DOHH2 (cell line): ENCODE measurements at regions not wholly inside any gene's neighbourhood (a gene's known extent, or its start where the extent isn't known, plus 50 kb on each side); places are given as distances from the start of the nearest gene placed in this dataset.

Experiments used
- H3F3A ChIP-seq: fragments of 200-600 bp; sonication (generic), shearing (Covaris generic); 2 replicates; pipeline ENCODE4 v1.6.0; 2016; ENCODE audit warnings: antibody characterized with exemption, mild to moderate bottlenecking; ENCODE audit not compliant: control insufficient read depth, insufficient read depth
- H3K27ac ChIP-seq: fragments of 200-600 bp; sonication (generic); 2 replicates; pipeline ENCODE4 v1.5.1; 2014; ENCODE audit warnings: low read depth, mild to moderate bottlenecking, low read length, moderate library complexity
- H3K27me3 ChIP-seq: fragments of 200-600 bp; sonication (generic); 2 replicates; pipeline ENCODE4 v1.6.1; 2014; ENCODE audit warnings: mild to moderate bottlenecking, low read length, mixed read lengths; ENCODE audit not compliant: control insufficient read depth
- H3K36me3 ChIP-seq: fragments of 200-600 bp; sonication (generic); 2 replicates; pipeline ENCODE4 v1.6.1; 2014; ENCODE audit warnings: mild to moderate bottlenecking, low read length, moderate library complexity, mixed read lengths; ENCODE audit not compliant: control insufficient read depth
- H3K4me1 ChIP-seq: fragments of 200-600 bp; sonication (generic); 2 replicates; pipeline ENCODE4 v1.6.1; 2014; ENCODE audit warnings: mild to moderate bottlenecking, low read length, mixed read lengths; ENCODE audit not compliant: control insufficient read depth
- H3K4me2 ChIP-seq: fragments of 200-600 bp; sonication (generic); 2 replicates; pipeline ENCODE4 v1.6.0; 2014; ENCODE audit warnings: mild to moderate bottlenecking, low read length, moderate library complexity
- H3K4me3 ChIP-seq: fragments of 200-600 bp; sonication (generic); 2 replicates; pipeline ENCODE4 v1.5.1; 2014; ENCODE audit warnings: mild to moderate bottlenecking, low read length, mixed read lengths
- H3K79me2 ChIP-seq: fragments of 200-600 bp; sonication (generic); 2 replicates; pipeline ENCODE4 v1.6.1; 2014; ENCODE audit warnings: mild to moderate bottlenecking, low read length, mixed read lengths; ENCODE audit not compliant: control insufficient read depth
- H3K9me2 ChIP-seq: fragments of 200-600 bp; sonication (generic); replicated peaks from 2 replicates; pipeline ENCODE4 v1.6.1; 2014; ENCODE audit warnings: mild to moderate bottlenecking, low read length, mixed read lengths; ENCODE audit not compliant: control insufficient read depth
- H3K9me3 ChIP-seq: fragments of 200-600 bp; sonication (generic); 2 replicates; pipeline ENCODE4 v1.6.1; 2014; ENCODE audit warnings: antibody characterized with exemption, low read length, mixed read lengths; ENCODE audit not compliant: control insufficient read depth, insufficient read depth
- H4K20me1 ChIP-seq: fragments of 200-600 bp; sonication (generic); 2 replicates; pipeline ENCODE4 v1.6.0; 2014; ENCODE audit warnings: low read depth, mild to moderate bottlenecking, antibody characterized with exemption, low read length, moderate library complexity; ENCODE audit not compliant: control insufficient read depth, insufficient read depth
- EZH2phosphoT487 ChIP-seq: fragments of 200-600 bp; sonication (generic); IDR thresholded peaks from 2 replicates; pipeline ENCODE4 v1.6.1; 2017; ENCODE audit warnings: borderline replicate concordance, mild to moderate bottlenecking, antibody characterized with exemption, low read length, moderate library complexity, mixed read lengths
- TF ChIP-seq, protein P1 (sequence below): fragments of 200-600 bp; sonication (generic); IDR thresholded peaks from one replicate; pipeline ENCODE4 v1.5.1; 2014; ENCODE audit warnings: antibody characterized with exemption, mild to moderate bottlenecking, low read depth, low read length; ENCODE audit not compliant: poor library complexity, severe bottlenecking

DNA sequence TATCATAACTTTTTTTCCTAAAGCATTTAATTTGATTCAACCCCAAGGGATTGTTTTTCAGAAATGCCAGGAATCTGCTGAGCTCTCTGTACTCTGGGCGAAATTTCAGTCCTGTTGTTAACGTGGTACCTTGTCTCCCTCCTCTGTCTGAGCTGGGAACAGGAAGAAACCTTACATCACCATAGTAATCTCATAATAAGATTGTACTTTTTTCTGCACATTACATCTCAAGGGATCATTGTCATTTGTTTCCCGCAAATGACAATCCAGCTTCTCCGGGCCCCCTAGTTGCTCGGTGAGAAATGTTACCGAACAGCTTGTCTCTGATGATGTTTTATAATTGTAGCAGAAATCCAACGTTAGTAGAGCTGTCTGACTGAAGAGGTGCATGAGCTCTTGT is 152.7 kb upstream of the ERCC4 start:
- Histone ChIP-seq H3K4me3 (no peak overlapping the region), H3K9me3 (no peaks in the 10 kb centered on the region), H3K9me2 (no peaks in the 10 kb centered on the region), H3F3A (no peaks in the 10 kb centered on the region), H3K4me1 (peaks cover 9% of the 10 kb centered on the region), H4K20me1 (no peaks in the 10 kb centered on the region), H3K79me2 (no peaks in the 10 kb centered on the region), H3K27ac (no peak overlapping the region), H3K4me2 (no peak overlapping the region), H3K36me3 (no peaks in the 10 kb centered on the region), H3K27me3 (no peaks in the 10 kb centered on the region)
- TF ChIP-seq, protein P1, sequence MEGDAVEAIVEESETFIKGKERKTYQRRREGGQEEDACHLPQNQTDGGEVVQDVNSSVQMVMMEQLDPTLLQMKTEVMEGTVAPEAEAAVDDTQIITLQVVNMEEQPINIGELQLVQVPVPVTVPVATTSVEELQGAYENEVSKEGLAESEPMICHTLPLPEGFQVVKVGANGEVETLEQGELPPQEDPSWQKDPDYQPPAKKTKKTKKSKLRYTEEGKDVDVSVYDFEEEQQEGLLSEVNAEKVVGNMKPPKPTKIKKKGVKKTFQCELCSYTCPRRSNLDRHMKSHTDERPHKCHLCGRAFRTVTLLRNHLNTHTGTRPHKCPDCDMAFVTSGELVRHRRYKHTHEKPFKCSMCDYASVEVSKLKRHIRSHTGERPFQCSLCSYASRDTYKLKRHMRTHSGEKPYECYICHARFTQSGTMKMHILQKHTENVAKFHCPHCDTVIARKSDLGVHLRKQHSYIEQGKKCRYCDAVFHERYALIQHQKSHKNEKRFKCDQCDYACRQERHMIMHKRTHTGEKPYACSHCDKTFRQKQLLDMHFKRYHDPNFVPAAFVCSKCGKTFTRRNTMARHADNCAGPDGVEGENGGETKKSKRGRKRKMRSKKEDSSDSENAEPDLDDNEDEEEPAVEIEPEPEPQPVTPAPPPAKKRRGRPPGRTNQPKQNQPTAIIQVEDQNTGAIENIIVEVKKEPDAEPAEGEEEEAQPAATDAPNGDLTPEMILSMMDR, result no peak
- TF ChIP-seq EZH2phosphoT487, result no peak

DNA sequence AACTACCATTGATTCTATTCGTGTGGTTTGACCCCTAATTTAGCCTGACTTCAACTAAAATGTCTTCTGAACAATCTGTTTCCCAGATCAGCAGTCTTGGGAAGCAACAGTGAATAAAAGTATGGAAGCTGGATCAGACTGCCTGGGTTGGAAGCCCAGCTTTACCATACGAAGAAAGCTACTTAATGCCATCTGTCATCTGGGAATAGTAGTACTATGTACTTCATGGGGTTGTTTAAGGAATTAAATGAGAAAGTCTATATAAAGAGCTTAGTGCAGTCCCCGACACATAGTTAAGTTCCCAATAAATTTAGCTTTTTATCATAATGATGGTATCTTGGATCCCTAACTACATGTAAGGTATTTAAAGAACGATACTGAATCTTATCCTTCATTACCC is 151.5 kb upstream of the ERCC4 start:
- no peaks in the 10 kb centered on the region for H3K79me2 ChIP-seq
- no peak for TF ChIP-seq EZH2phosphoT487
- TF ChIP-seq, protein P1, result no peak
- H3F3A ChIP-seq, result no peaks in the 10 kb centered on the region
- H3K4me1 ChIP-seq, result peaks cover 9% of the 10 kb centered on the region
- H4K20me1 ChIP-seq, result no peaks in the 10 kb centered on the region
- no peak overlapping the region for H3K4me3 ChIP-seq
- H3K27ac ChIP-seq, result no peak overlapping the region
- H3K4me2 ChIP-seq, result no peak overlapping the region
- no peaks in the 10 kb centered on the region for H3K36me3 ChIP-seq
- no peaks in the 10 kb centered on the region for H3K9me2 ChIP-seq
- no peaks in the 10 kb centered on the region for H3K9me3 ChIP-seq
- no peaks in the 10 kb centered on the region for H3K27me3 ChIP-seq

DNA sequence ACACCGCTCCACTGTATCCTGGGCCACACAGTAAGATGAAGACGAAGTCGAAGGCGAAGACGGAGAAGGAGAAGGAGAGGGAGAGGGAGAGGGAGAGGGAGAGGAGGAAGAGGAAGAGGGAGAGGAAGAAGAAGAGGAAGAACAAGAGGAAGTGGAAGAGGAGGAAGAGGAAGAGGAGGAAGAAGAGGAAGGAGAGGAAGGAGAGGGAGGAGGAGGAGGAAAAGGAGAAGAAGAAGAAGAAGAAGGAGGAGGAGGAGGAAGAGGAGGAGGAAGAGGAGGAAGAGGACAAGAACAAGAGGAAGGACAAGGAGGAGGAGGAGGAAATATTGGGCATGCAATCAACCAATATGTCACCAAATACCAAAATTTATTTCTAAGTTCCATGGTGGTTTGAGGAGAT is 149.5 kb upstream of the ERCC4 start:
- Histone ChIP-seq H3K79me2 (no peaks in the 10 kb centered on the region), H3K9me2 (no peaks in the 10 kb centered on the region), H3K4me1 (peaks cover 1% of the 10 kb centered on the region), H3K27me3 (no peaks in the 10 kb centered on the region), H3K36me3 (no peaks in the 10 kb centered on the region), H4K20me1 (no peaks in the 10 kb centered on the region), H3K4me2 (no peak overlapping the region), H3K4me3 (no peak overlapping the region), H3K9me3 (no peaks in the 10 kb centered on the region), H3F3A (no peaks in the 10 kb centered on the region), H3K27ac (no peak overlapping the region)
- TF ChIP-seq EZH2phosphoT487, result no peak
- TF ChIP-seq, protein P1, result no peak

DNA sequence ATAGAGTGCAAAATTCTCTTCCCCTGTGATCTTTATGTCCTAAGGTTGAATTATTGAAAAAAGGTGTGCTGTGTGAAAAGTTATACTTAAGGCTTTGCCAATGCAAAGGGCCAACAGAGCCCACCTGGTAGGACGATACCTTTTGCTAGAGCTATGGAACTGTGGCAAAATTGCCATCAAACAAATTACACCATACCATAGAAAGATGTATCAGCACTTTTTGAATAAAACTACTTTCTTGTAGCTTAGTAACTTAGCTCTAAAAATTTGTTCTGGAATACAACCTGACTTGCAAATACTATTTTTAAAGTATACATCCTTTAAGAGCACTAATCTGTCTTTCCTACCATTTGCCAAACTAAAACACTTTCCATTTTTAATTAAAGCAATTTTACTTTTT is 147.2 kb upstream of the ERCC4 start:
- Histone ChIP-seq H3F3A (no peaks in the 10 kb centered on the region), H3K4me3 (no peak overlapping the region), H4K20me1 (no peaks in the 10 kb centered on the region), H3K36me3 (no peaks in the 10 kb centered on the region), H3K4me1 (no peaks in the 10 kb centered on the region), H3K27ac (no peak overlapping the region), H3K79me2 (no peaks in the 10 kb centered on the region), H3K27me3 (no peaks in the 10 kb centered on the region), H3K4me2 (no peak overlapping the region), H3K9me2 (no peaks in the 10 kb centered on the region), H3K9me3 (no peaks in the 10 kb centered on the region)
- TF ChIP-seq, protein P1, result no peak
- no peak for TF ChIP-seq EZH2phosphoT487
